ENCODE measurements at regions not wholly inside any gene's neighbourhood (a gene's known extent, or its start where the extent isn't known, plus 50 kb on each side); places are given as distances from the start of the nearest gene placed in this dataset.

GRCh38 chr21:25281134-25281533 lies 326.1 kb downstream of the MRPL39 start:
- H3K4me1 ChIP-seq, result no peaks in the 10 kb centered on the region
- ATAC-seq (no peak), DNase-seq (no peak)
- TF ChIP-seq, protein P1, sequence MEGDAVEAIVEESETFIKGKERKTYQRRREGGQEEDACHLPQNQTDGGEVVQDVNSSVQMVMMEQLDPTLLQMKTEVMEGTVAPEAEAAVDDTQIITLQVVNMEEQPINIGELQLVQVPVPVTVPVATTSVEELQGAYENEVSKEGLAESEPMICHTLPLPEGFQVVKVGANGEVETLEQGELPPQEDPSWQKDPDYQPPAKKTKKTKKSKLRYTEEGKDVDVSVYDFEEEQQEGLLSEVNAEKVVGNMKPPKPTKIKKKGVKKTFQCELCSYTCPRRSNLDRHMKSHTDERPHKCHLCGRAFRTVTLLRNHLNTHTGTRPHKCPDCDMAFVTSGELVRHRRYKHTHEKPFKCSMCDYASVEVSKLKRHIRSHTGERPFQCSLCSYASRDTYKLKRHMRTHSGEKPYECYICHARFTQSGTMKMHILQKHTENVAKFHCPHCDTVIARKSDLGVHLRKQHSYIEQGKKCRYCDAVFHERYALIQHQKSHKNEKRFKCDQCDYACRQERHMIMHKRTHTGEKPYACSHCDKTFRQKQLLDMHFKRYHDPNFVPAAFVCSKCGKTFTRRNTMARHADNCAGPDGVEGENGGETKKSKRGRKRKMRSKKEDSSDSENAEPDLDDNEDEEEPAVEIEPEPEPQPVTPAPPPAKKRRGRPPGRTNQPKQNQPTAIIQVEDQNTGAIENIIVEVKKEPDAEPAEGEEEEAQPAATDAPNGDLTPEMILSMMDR (IDR thresholded peaks at IDR 0.05), result no peak
- intact Hi-C loops (cut with DNase I), result no loop called here
- H3K9me3 ChIP-seq, result no peaks in the 10 kb centered on the region
- H3K27me3 ChIP-seq, result no peaks in the 10 kb centered on the region
- no peak overlapping the region for H3K27ac ChIP-seq
- H3K36me3 ChIP-seq, result no peaks in the 10 kb centered on the region
- no peak overlapping the region for H3K4me3 ChIP-seq

GRCh38 chr21:25280061-25280460 lies 327.2 kb downstream of the MRPL39 start:
- no peak for DNase-seq
- no peak for ATAC-seq
- intact Hi-C loops (cut with DNase I), result no loop called here

GRCh38 chr21:25273959-25274358 lies 333.3 kb downstream of the MRPL39 start:
- H3K9me3 ChIP-seq, result no peaks in the 10 kb centered on the region
- no peaks in the 10 kb centered on the region for H3K27me3 ChIP-seq
- H3K36me3 ChIP-seq, result no peaks in the 10 kb centered on the region
- DNase-seq, result no peak
- no peaks in the 10 kb centered on the region for H3K4me1 ChIP-seq
- intact Hi-C loops (cut with DNase I), result no loop called here
- ATAC-seq, result no peak
- H3K27ac ChIP-seq, result no peak overlapping the region
- H3K4me3 ChIP-seq, result no peak overlapping the region
- TF ChIP-seq, protein P1 (IDR thresholded peaks at IDR 0.05), result no peak

More at GRCh38 chr21:25280061-25280460, 327.2 kb downstream of the MRPL39 start:
- TF ChIP-seq, protein P1 (IDR thresholded peaks at IDR 0.05), result no peak
- H3K27me3 ChIP-seq, result no peaks in the 10 kb centered on the region
- H3K27ac ChIP-seq, result no peak overlapping the region
- H3K9me3 ChIP-seq, result no peaks in the 10 kb centered on the region
- no peaks in the 10 kb centered on the region for H3K36me3 ChIP-seq
- no peak overlapping the region for H3K4me3 ChIP-seq
- no peaks in the 10 kb centered on the region for H3K4me1 ChIP-seq

- H3K4me1 ChIP-seq, result no peaks in the 10 kb centered on the region
- H3K4me3 ChIP-seq, result no peak overlapping the region
- H3K36me3 ChIP-seq, result no peaks in the 10 kb centered on the region
- ATAC-seq, result no peak
- DNase-seq, result no peak
- H3K9me3 ChIP-seq, result no peaks in the 10 kb centered on the region
- TF ChIP-seq, protein P1 (IDR thresholded peaks at IDR 0.05), result no peak
- intact Hi-C loops (cut with DNase I), result no loop called here
- H3K27me3 ChIP-seq, result no peaks in the 10 kb centered on the region
- H3K27ac ChIP-seq, result no peak overlapping the region
Observed at GRCh38 chr21:25254491-25255174, 352.6 kb downstream of the MRPL39 start.

GRCh38 chr21:25246546-25246945 lies 360.7 kb downstream of the MRPL39 start:
- H3K27ac ChIP-seq, result no peak overlapping the region
- H3K4me3 ChIP-seq, result no peak overlapping the region
- H3K4me1 ChIP-seq, result no peaks in the 10 kb centered on the region
- no peaks in the 10 kb centered on the region for H3K27me3 ChIP-seq
- TF ChIP-seq, protein P1 (IDR thresholded peaks at IDR 0.05), result no peak
- no peaks in the 10 kb centered on the region for H3K9me3 ChIP-seq
- intact Hi-C loops (cut with DNase I), result no loop called here
- no peaks in the 10 kb centered on the region for H3K36me3 ChIP-seq
- DNase-seq, result no peak
- no peak for ATAC-seq

GRCh38 chr21:25244735-25245134 lies 362.5 kb downstream of the MRPL39 start:
- TF ChIP-seq, protein P1 (IDR thresholded peaks at IDR 0.05), result no peak
- H3K9me3 ChIP-seq, result peaks cover 2% of the 10 kb centered on the region
- H3K36me3 ChIP-seq, result no peaks in the 10 kb centered on the region
- H3K27ac ChIP-seq, result no peak overlapping the region
- intact Hi-C loops (cut with DNase I), result no loop called here
- ATAC-seq (no peak), DNase-seq (no peak)
- H3K4me3 ChIP-seq, result no peak overlapping the region
- H3K27me3 ChIP-seq, result no peaks in the 10 kb centered on the region
- H3K4me1 ChIP-seq, result no peaks in the 10 kb centered on the region
